BLaER1 treated with 17β-estradiol and CSF1 and Interleukin-3, amounts not matched to agents 10 nM and 100 nM (cell line): ENCODE measurements at regions not wholly inside any gene's neighbourhood (a gene's known extent, or its start where the extent isn't known, plus 50 kb on each side); places are given as distances from the start of the nearest gene placed in this dataset.
"Not testable (repeated sequence)": the region's sequence is repeated elsewhere in the genome, so short reads cannot be mapped to it uniquely, and the experiment has no call there.

Experiments used
- H3K27ac ChIP-seq, 11 experiments: shearing (Covaris generic); formaldehyde crosslinking; 2 replicates each; pipeline ENCODE4 v1.8.1; 2022
- H3K27me3 ChIP-seq, 11 experiments: shearing (Covaris generic); formaldehyde crosslinking; 2 replicates each; pipeline ENCODE4 v1.8.1; 2022
- H3K36me3 ChIP-seq, 11 experiments: shearing (Covaris generic); formaldehyde crosslinking; 2 replicates each; pipeline ENCODE4 v1.8.1; 2022
- H3K4me1 ChIP-seq, 10 experiments: shearing (Covaris generic); formaldehyde crosslinking; 2 replicates each; pipeline ENCODE4 v1.8.1; 2022
- H3K4me2 ChIP-seq, 11 experiments: shearing (Covaris generic); formaldehyde crosslinking; 2 replicates each; pipeline ENCODE4 v1.8.1; 2022
- H3K4me3 ChIP-seq, 10 experiments: shearing (Covaris generic); formaldehyde crosslinking; 2 replicates each; pipeline ENCODE4 v1.8.1; 2022
- H3K9ac ChIP-seq, 11 experiments: shearing (Covaris generic); formaldehyde crosslinking; 2 replicates each; pipeline ENCODE4 v1.8.1; 2022
- H3K9me3 ChIP-seq, 11 experiments: shearing (Covaris generic); formaldehyde crosslinking; replicated peaks in 1 of 11; 2 replicates each; pipeline ENCODE4 v1.8.1; 2022
- H4K20me1 ChIP-seq, 11 experiments: shearing (Covaris generic); formaldehyde crosslinking; 2 replicates each; pipeline ENCODE4 v1.8.1; 2022
- Cebpa-rat ChIP-seq, 11 experiments: shearing (Covaris generic); IDR thresholded peaks; 2 replicates each; pipeline ENCODE4 v1.8.1; 2022

DNA sequence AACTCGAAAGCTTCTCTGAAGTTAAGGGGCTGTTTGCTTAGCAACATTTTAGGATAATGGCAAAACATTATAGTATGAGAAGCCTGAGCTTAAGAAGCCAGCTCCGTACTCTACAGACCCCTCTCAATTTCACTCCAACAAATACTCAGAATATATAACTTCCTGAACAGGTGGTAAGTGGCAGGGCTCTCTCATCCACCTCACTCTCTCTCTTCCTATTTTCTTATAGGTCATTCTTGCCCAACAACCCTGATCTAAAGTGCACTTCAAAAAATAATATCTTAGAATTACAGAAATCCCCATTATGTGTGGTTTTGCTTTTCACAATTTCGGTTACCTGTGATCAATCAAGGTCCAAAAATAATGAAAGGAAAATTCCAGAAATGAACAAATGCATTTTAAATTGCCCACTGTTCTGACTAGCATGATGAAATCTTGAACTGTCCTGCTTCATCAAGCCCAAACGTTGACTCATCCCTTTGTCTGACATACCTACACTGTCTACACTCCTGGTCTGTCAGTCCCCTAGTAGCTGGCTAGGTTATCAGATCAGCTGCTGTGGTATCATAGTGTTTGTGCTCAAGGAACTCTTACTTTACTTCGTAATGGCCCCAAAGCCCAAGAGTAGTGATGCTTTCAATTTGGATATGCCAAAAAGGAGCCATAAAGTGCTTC, 122.8 kb upstream of the COL5A2 start:
- Histone ChIP-seq H3K4me3 (no peak overlapping the region), H3K9ac (no peak overlapping the region), H3K4me1 (peaks cover 4 to 13% (median 9%) of the 10 kb centered on the region in 10 experiments; a peak in 18 of 20 replicates), H4K20me1 (no peaks in the 10 kb centered on the region), H3K27ac (no peak overlapping the region), H3K9me3 (no peaks in the 10 kb centered on the region), H3K36me3 (no peaks in the 10 kb centered on the region), H3K4me2 (no peak overlapping the region), H3K27me3 (no peaks in the 10 kb centered on the region)
- no peak for TF ChIP-seq Cebpa-rat (IDR thresholded peaks at IDR 0.05)

GRCh38 chr2:189304360-189304759, 124.8 kb upstream of the COL5A2 start:
- Histone ChIP-seq H3K4me3 (no peak overlapping the region), H3K36me3 (no peaks in the 10 kb centered on the region), H3K4me2 (no peak overlapping the region)

GRCh38 chr2:189305291-189305943, 125.9 kb upstream of the COL5A2 start:
- Histone ChIP-seq H3K9me3 (no peaks in the 10 kb centered on the region), H3K4me1 (peaks cover 4 to 12% (median 8%) of the 10 kb centered on the region in 10 experiments; a peak in 18 of 20 replicates), H3K4me2 (no peak overlapping the region), H3K9ac (no peak overlapping the region), H3K27me3 (no peaks in the 10 kb centered on the region), H3K27ac (no peak overlapping the region), H4K20me1 (no peaks in the 10 kb centered on the region), H3K4me3 (no peak overlapping the region), H3K36me3 (no peaks in the 10 kb centered on the region)
- no peak for TF ChIP-seq Cebpa-rat (IDR thresholded peaks at IDR 0.05)

More at GRCh38 chr2:189304360-189304759, 124.8 kb upstream of the COL5A2 start:
- Histone ChIP-seq H3K27me3 (no peaks in the 10 kb centered on the region), H4K20me1 (no peaks in the 10 kb centered on the region), H3K9me3 (no peaks in the 10 kb centered on the region), H3K4me1 (peaks cover 4 to 13% (median 9%) of the 10 kb centered on the region in 10 experiments; a peak in 18 of 20 replicates), H3K27ac (no peak overlapping the region), H3K9ac (no peak overlapping the region)
- TF ChIP-seq Cebpa-rat (IDR thresholded peaks at IDR 0.05) = no peak

DNA sequence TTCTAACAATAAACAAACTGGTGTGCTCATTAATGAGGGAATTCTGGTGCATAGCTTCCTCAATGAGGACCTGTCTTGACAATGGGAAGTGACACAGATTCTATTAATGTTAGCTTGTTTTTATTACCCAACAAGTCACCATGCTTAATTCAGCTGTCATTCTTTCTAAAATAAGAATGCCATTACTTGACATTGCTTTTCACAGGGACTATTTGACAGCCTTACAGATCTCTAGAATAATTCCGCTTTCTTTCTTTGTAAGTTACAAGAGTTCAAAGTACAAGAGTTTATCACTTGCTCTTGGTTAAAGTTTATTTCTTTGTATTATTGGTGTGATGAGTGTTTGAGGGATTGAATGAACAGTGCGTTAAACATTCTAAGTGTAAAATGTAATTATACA, 127.0 kb upstream of the COL5A2 start:
- H3K36me3 ChIP-seq = no peaks in the 10 kb centered on the region
- no peaks in the 10 kb centered on the region for H3K9me3 ChIP-seq
- no peaks in the 10 kb centered on the region for H3K27me3 ChIP-seq
- no peak overlapping the region for H3K9ac ChIP-seq
- TF ChIP-seq Cebpa-rat (IDR thresholded peaks at IDR 0.05) = no peak
- peaks cover 0 to 4% (median 0%) of the 10 kb centered on the region in 10 experiments; a peak in 1 of 20 replicates for H3K4me1 ChIP-seq
- H3K4me3 ChIP-seq = no peak overlapping the region
- no peak overlapping the region for H3K27ac ChIP-seq
- H3K4me2 ChIP-seq = no peak overlapping the region
- no peaks in the 10 kb centered on the region for H4K20me1 ChIP-seq

DNA sequence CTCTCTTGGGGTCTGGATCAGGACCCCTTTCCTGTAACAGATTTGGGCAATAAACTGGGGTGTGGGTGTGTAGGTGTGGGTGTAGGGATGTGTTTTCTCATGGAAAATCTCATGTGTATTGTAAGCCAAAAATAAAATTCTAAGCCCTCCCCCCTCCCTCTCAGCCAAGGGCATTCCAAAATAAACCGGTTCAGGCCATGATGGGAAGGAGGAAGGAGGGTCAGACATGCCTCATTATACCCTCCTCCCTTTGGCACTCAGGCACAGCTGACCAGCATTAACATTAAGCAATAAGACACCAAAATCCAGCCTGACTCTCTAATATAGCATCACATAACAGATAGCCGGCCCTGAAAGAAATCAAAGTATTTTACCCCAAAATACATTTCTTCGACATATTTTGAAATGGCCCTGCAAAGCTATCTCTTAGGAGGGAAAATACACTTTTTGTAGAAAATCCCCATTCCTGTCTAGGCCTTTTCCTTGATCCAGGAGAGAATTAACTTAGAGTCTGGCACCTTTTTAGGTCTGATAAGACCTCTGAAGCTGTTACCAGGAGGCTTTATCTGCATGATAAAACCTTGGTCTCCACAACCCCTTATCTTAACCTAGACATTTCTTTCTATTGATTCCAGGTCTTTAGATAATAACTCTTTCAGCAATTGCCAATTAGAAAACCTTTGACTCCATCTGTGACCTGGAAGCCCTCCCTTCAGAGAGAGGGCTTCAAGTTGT, 128.7 kb upstream of the COL5A2 start:
- TF ChIP-seq Cebpa-rat (IDR thresholded peaks at IDR 0.05) = no peak
- H3K4me1 ChIP-seq = no peaks in the 10 kb centered on the region
- H3K4me2 ChIP-seq = no peak overlapping the region
- H3K4me3 ChIP-seq = no peak overlapping the region
- H3K9me3 ChIP-seq = no peaks in the 10 kb centered on the region
- no peak overlapping the region for H3K27ac ChIP-seq
- H4K20me1 ChIP-seq = no peaks in the 10 kb centered on the region
- H3K36me3 ChIP-seq = no peaks in the 10 kb centered on the region
- no peaks in the 10 kb centered on the region for H3K27me3 ChIP-seq
- H3K9ac ChIP-seq = no peak overlapping the region

- H3K9me3 ChIP-seq = no peaks in the 10 kb centered on the region
Observed at GRCh38 chr2:189309331-189309730, 129.8 kb upstream of the COL5A2 start.

DNA sequence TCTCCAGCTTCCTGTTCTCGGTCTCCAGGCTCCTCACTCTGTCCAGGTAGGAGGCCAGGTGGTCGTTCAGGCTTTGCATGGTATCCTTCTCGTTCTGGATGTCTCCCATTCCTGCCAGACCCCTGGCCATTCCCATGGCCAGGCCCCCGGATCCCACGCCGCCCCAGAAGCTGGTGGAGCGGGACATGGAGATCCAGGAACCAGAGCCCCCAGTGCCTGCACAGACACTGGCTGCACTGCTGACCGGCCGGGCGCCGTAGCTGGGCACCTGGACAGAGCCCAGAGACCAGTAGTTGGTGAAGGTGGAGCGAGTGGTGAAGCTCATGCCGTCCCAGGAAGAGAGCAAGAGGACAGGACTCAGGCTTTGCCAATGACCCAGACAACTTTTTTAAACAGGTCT, 129.1 kb upstream of the WDR75 start:
- Histone ChIP-seq H3K4me2 (no peak overlapping the region), H3K9ac (no peak overlapping the region), H3K36me3 (no peaks in the 10 kb centered on the region), H3K4me3 (no peak overlapping the region), H3K27me3 (no peaks in the 10 kb centered on the region), H3K27ac (no peak overlapping the region), H3K9me3 (no peaks in the 10 kb centered on the region), H4K20me1 (no peaks in the 10 kb centered on the region), H3K4me1 (no peaks in the 10 kb centered on the region)
- TF ChIP-seq Cebpa-rat (IDR thresholded peaks at IDR 0.05) = no peak

More at GRCh38 chr2:189309331-189309730, 129.8 kb upstream of the COL5A2 start:
- no peak overlapping the region for H3K27ac ChIP-seq
- no peaks in the 10 kb centered on the region for H3K27me3 ChIP-seq
- no peak overlapping the region for H3K4me2 ChIP-seq
- H3K36me3 ChIP-seq = no peaks in the 10 kb centered on the region
- no peaks in the 10 kb centered on the region for H3K4me1 ChIP-seq
- no peak for TF ChIP-seq Cebpa-rat (IDR thresholded peaks at IDR 0.05)
- H3K9ac ChIP-seq = no peak overlapping the region
- H4K20me1 ChIP-seq = no peaks in the 10 kb centered on the region
- no peak overlapping the region for H3K4me3 ChIP-seq

- Histone ChIP-seq H3K4me2 (no peak overlapping the region), H3K36me3 (no peaks in the 10 kb centered on the region), H3K4me1 (no peaks in the 10 kb centered on the region), H4K20me1 (no peaks in the 10 kb centered on the region), H3K27me3 (no peaks in the 10 kb centered on the region), H3K9ac (no peak overlapping the region), H3K4me3 (no peak overlapping the region), H3K27ac (no peak overlapping the region), H3K9me3 (no peaks in the 10 kb centered on the region)
- TF ChIP-seq Cebpa-rat (IDR thresholded peaks at IDR 0.05) = no peak
Observed at GRCh38 chr2:189312643-189313042, 128.6 kb upstream of the WDR75 start.

- Histone ChIP-seq H3K4me2 (no peak overlapping the region), H3K9me3 (no peaks in the 10 kb centered on the region), H3K36me3 (no peaks in the 10 kb centered on the region), H4K20me1 (no peaks in the 10 kb centered on the region), H3K27me3 (no peaks in the 10 kb centered on the region), H3K9ac (no peak overlapping the region), H3K4me3 (no peak overlapping the region), H3K4me1 (no peaks in the 10 kb centered on the region), H3K27ac (no peak overlapping the region)
- TF ChIP-seq Cebpa-rat (IDR thresholded peaks at IDR 0.05) = no peak
Observed at GRCh38 chr2:189318761-189319160, 122.5 kb upstream of the WDR75 start.

GRCh38 chr2:189319424-189319823, 121.8 kb upstream of the WDR75 start:
- H3K9me3 ChIP-seq, H3K4me1 ChIP-seq, H4K20me1 ChIP-seq, H3K27me3 ChIP-seq, H3K27ac ChIP-seq, H3K9ac ChIP-seq, H3K4me2 ChIP-seq, H3K4me3 ChIP-seq, H3K36me3 ChIP-seq: not testable (repeated sequence)
